A549 (cell line): ENCODE measurements at regions not wholly inside any gene's neighbourhood (a gene's known extent, or its start where the extent isn't known, plus 50 kb on each side); places are given as distances from the start of the nearest gene placed in this dataset.

ENCODE experiments used
- ATAC-seq, 2 experiments: fragments of 200-7000 bp in 1 of 2; fragments of >200 bp in 1 of 2; cut with Nextera tagmentation in 1 of 2; cut with Tn5 transposase in 1 of 2; 3 replicates each; pipeline versions ENCODE4 v1.8.0 to v1.9.1; 2018 to 2020; ENCODE audit warnings: mild to moderate bottlenecking in 1 of 2, moderate library complexity in 1 of 2
- CTCF ChIA-PET: fragments of 300-600 bp; sonication (Branson Sonifier 250); formaldehyde crosslinking; extraction: SDS; loops from one replicate; lab custom pipeline; 2021; ENCODE audit warnings: antibody characterized with exemption, inconsistent platforms; lab: Yijun Ruan, JAX
- POLR2A ChIA-PET: fragments of 350-600 bp; formaldehyde crosslinking; extraction: SDS; loops from one replicate; lab custom pipeline; 2021; ENCODE audit warnings: antibody characterized with exemption, inconsistent platforms; lab: Yijun Ruan, JAX
- DNase-seq, 2 experiments: peaks; one replicate each; pipeline versions ENCODE4 v3.0.0 to v3.0.0-alpha.2; 2011 to 2016; ENCODE audit warnings: low read depth in 1 of 2, low spot score in 1 of 2
- FAIRE-seq: peaks from 2 replicates; lab custom pipeline; 2011; peaks lifted over from hg19 to GRCh38; lab: Jason Lieb, UNC
- H3K27ac ChIP-seq, 2 experiments: fragments of >200 bp; sonication (Bioruptor Twin); formaldehyde crosslinking; 3 replicates each; pipeline ENCODE4 v1.5.1; 2016 to 2017
- H3K4me1 ChIP-seq: fragments of >200 bp; sonication (Bioruptor Twin); formaldehyde crosslinking; 3 replicates; pipeline ENCODE4 v1.6.1; 2016
- H3K4me2 ChIP-seq: fragments of >200 bp; sonication (Bioruptor Twin); formaldehyde crosslinking; 3 replicates; pipeline ENCODE4 v1.6.1; 2016
- H3K4me3 ChIP-seq: fragments of >200 bp; sonication (Bioruptor Twin); formaldehyde crosslinking; 3 replicates; pipeline ENCODE4 v1.5.1; 2016
- H3K9me3 ChIP-seq: fragments of >200 bp; sonication (Bioruptor Twin); formaldehyde crosslinking; 3 replicates; pipeline ENCODE4 v1.6.1; 2016
- BHLHE40 ChIP-seq: IDR thresholded peaks from 2 replicates; pipeline ENCODE4 v1.6.1; 2012; ENCODE audit warnings: low read depth, low read length, inconsistent platforms
- CBX8 ChIP-seq: fragments of 200-600 bp; sonication (generic); IDR thresholded peaks from 2 replicates; pipeline ENCODE4 v1.6.1; 2016
- CEBPB ChIP-seq, 2 experiments: fragments of >200 bp in 1 of 2; sonication (Bioruptor Twin) in 1 of 2; formaldehyde crosslinking in 1 of 2; IDR thresholded peaks; 2 replicates each; pipeline ENCODE4 v1.6.1; 2012 to 2016
- CHD2 ChIP-seq: fragments of 150-350 bp; IDR thresholded peaks from 2 replicates; pipeline ENCODE4 v1.6.1; 2014; ENCODE audit warnings: low read length; ENCODE audit not compliant: partially characterized antibody
- CHD4 ChIP-seq: fragments of 200-600 bp; sonication (generic); IDR thresholded peaks from 2 replicates; pipeline ENCODE4 v1.6.1; 2016; ENCODE audit warnings: antibody characterized with exemption, mild to moderate bottlenecking, borderline replicate concordance
- E2F6 ChIP-seq: IDR thresholded peaks from 2 replicates; pipeline ENCODE4 v1.6.1; 2012; ENCODE audit warnings: low read depth, borderline replicate concordance
- EHMT2 ChIP-seq: fragments of 200-600 bp; sonication (generic); IDR thresholded peaks from 2 replicates; pipeline ENCODE4 v1.6.1; 2016; ENCODE audit warnings: antibody characterized with exemption, low read depth, mild to moderate bottlenecking, moderate library complexity
- ESRRA ChIP-seq: fragments of 150-350 bp; IDR thresholded peaks from 2 replicates; pipeline ENCODE4 v1.6.1; 2014; ENCODE audit warnings: mild to moderate bottlenecking, low read length, borderline replicate concordance
- FOSL2 ChIP-seq, 2 experiments: fragments of 450-650 bp in 1 of 2; fragments of >200 bp in 1 of 2; sonication (Bioruptor Twin) in 1 of 2; formaldehyde crosslinking; IDR thresholded peaks; 2 replicates each; pipeline versions ENCODE4 v1.5.0 to v1.6.1; 2016 to 2020; ENCODE audit warnings: mild to moderate bottlenecking in 1 of 2, moderate library complexity in 1 of 2
- HDAC2 ChIP-seq: fragments of 200-600 bp; sonication (generic); IDR thresholded peaks from 2 replicates; pipeline ENCODE4 v1.6.1; 2016
- HES2 ChIP-seq: fragments of >200 bp; sonication (Bioruptor Twin); formaldehyde crosslinking; IDR thresholded peaks from 2 replicates; pipeline ENCODE4 v1.6.1; 2016
- HOXB5 ChIP-seq: fragments of 250-450 bp; sonication (Bioruptor Pico); IDR thresholded peaks from 2 replicates; pipeline ENCODE4 v1.5.0; 2020; ENCODE audit warnings: mild to moderate bottlenecking, moderate library complexity
- JUN ChIP-seq, 2 experiments: fragments of >200 bp; sonication (Bioruptor Twin); formaldehyde crosslinking; IDR thresholded peaks; 2 replicates in 1 of 2; 3 replicates in 1 of 2; pipeline ENCODE4 v1.6.1; 2016 to 2017
- KDM5A ChIP-seq: fragments of 200-600 bp; sonication (generic); IDR thresholded peaks from 2 replicates; pipeline ENCODE4 v1.6.1; 2016; ENCODE audit warnings: antibody characterized with exemption, mild to moderate bottlenecking
- MYC ChIP-seq: IDR thresholded peaks from 2 replicates; pipeline ENCODE4 v1.6.1; 2012; ENCODE audit warnings: mild to moderate bottlenecking, inconsistent platforms, low read length, improper control_type of control experiment, borderline replicate concordance
- POLR2AphosphoS2 ChIP-seq: conservative IDR thresholded peaks from 2 replicates; pipeline ENCODE4 v1.6.1; 2012; ENCODE audit warnings: low read length, improper control_type of control experiment, inconsistent platforms
- RAD21 ChIP-seq, 2 experiments: fragments of >200 bp in 1 of 2; sonication (Bioruptor Twin) in 1 of 2; formaldehyde crosslinking in 1 of 2; IDR thresholded peaks in 1 of 2; conservative IDR thresholded peaks in 1 of 2; 2 replicates in 1 of 2; 3 replicates in 1 of 2; pipeline ENCODE4 v1.6.1; 2012 to 2018; ENCODE audit warnings: inconsistent platforms in 1 of 2
- RCOR1 ChIP-seq: fragments of 150-350 bp; IDR thresholded peaks from 2 replicates; pipeline ENCODE4 v1.6.1; 2014; ENCODE audit warnings: antibody characterized with exemption, low read length, low read depth
- REST ChIP-seq: fragments of 200-600 bp; sonication (generic); IDR thresholded peaks from 2 replicates; pipeline ENCODE4 v1.6.1; 2016; ENCODE audit warnings: antibody characterized with exemption, mild to moderate bottlenecking, moderate library complexity
- RFX5 ChIP-seq: fragments of 450-650 bp; IDR thresholded peaks from 2 replicates; pipeline ENCODE4 v1.7.1; 2014; ENCODE audit warnings: antibody characterized with exemption, mild to moderate bottlenecking, moderate library complexity
- RNF2 ChIP-seq: fragments of 200-600 bp; sonication (generic); IDR thresholded peaks from 2 replicates; pipeline ENCODE4 v1.6.1; 2016; ENCODE audit warnings: low read depth, mild to moderate bottlenecking, antibody characterized with exemption, moderate library complexity, borderline replicate concordance
- SMC3 ChIP-seq: fragments of >200 bp; sonication (Bioruptor Twin); formaldehyde crosslinking; IDR thresholded peaks from 3 replicates; pipeline ENCODE4 v1.6.1; 2018; ENCODE audit warnings: inconsistent platforms
- ZNF302 ChIP-seq: fragments of 250-450 bp; sonication (Bioruptor Pico); IDR thresholded peaks from 2 replicates; pipeline ENCODE4 v1.9.0; 2021; ENCODE audit warnings: inconsistent platforms, mild to moderate bottlenecking, moderate library complexity
- ZSCAN20 ChIP-seq: fragments of 250-450 bp; sonication (Bioruptor Pico); IDR thresholded peaks from 2 replicates; pipeline ENCODE4 v1.8.0; 2022; ENCODE audit warnings: mild to moderate bottlenecking, moderate library complexity
- WGBS: methylation state at CpG from one replicate; pipeline ENCODE4 v1.1.6; 2017; ENCODE audit errors: missing lambda C conversion rate; 5-methylcytosine and 5-hydroxymethylcytosine counted together
- TF ChIP-seq, protein P1 (sequence below): IDR thresholded peaks from 2 replicates; pipeline ENCODE4 v1.6.1; 2012
- TF ChIP-seq, protein P2 (sequence below): fragments of 250-450 bp; sonication (Bioruptor Pico); IDR thresholded peaks from 2 replicates; pipeline ENCODE4 v1.5.0; 2021; ENCODE audit warnings: mild to moderate bottlenecking, moderate library complexity, borderline replicate concordance

DNA sequence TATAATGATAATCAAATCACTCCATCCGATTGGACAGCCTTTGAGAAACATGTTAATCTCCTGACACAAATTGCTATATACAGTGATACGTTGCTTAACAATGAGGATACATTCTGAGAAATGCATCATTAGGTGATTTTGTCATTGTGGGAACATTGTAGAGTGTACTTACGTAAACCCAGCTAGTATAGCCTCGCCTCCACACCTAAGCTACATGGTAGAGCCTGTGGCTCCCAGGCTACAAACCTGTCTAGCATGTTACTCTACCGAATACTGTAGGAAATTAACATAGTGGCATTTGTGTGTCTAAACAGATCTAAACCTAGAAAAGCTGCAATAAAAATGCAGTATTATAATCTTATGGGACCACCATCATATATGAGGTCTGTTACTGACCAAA, 128.6 kb upstream of the PWP1 start:
- Histone ChIP-seq H3K4me2 (no peak overlapping the region), H3K4me1 (no peaks in the 10 kb centered on the region), H3K9me3 (no peaks in the 10 kb centered on the region), H3K27ac (no peak overlapping the region), H3K4me3 (no peak overlapping the region)
- FAIRE-seq, result no peak
- TF ChIP-seq RNF2, result no peak
- no peak for TF ChIP-seq SMC3
- TF ChIP-seq RAD21 (conservative IDR thresholded peaks at IDR 0.05 in 1 of 2, IDR thresholded peaks at IDR 0.05 in 1 of 2), result no peak
- no peak for TF ChIP-seq ZNF302 (CRISPR knock-in tag)
- TF ChIP-seq ZSCAN20 (CRISPR knock-in tag), result no peak
- TF ChIP-seq CHD4, result no peak
- no peak for TF ChIP-seq E2F6
- no peak for TF ChIP-seq HDAC2
- no peak for TF ChIP-seq EHMT2
- TF ChIP-seq MYC, result no peak
- no peak for TF ChIP-seq CBX8
- TF ChIP-seq KDM5A, result no peak
- TF ChIP-seq CEBPB (IDR thresholded peaks at IDR 0.05), result no peak
- TF ChIP-seq REST, result no peak
- no peak for TF ChIP-seq CHD2
- TF ChIP-seq RCOR1, result no peak
- TF ChIP-seq HOXB5, result no peak
- TF ChIP-seq, protein P1, sequence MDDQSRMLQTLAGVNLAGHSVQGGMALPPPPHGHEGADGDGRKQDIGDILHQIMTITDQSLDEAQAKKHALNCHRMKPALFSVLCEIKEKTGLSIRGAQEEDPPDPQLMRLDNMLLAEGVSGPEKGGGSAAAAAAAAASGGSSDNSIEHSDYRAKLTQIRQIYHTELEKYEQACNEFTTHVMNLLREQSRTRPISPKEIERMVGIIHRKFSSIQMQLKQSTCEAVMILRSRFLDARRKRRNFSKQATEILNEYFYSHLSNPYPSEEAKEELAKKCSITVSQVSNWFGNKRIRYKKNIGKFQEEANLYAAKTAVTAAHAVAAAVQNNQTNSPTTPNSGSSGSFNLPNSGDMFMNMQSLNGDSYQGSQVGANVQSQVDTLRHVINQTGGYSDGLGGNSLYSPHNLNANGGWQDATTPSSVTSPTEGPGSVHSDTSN, result no peak
- TF ChIP-seq BHLHE40, result no peak
- no peak for TF ChIP-seq HES2
- POLR2A ChIA-PET, result no interaction called here
- CTCF ChIA-PET, result interaction anchor here (1.9 to 3.6 kb wide), 3 partner anchors 10 to 425 kb away, joined by 7 to 14 read pairs (median 13); no protein-coding TSS in a partner anchor
- no peak for DNase-seq
- no peak for ATAC-seq
- WGBS, result 83% methylated on average over 5 of the region's 5 CpGs

- ChIA-PET POLR2A (no interaction called here), CTCF (interaction anchor here (1.3 to 3.6 kb wide), 5 partner anchors 10 to 426 kb away, joined by 4 to 14 read pairs (median 7); no protein-coding TSS in a partner anchor)
- H3K4me2 ChIP-seq, result no peak overlapping the region
- no peak overlapping the region for H3K4me3 ChIP-seq
- no peaks in the 10 kb centered on the region for H3K9me3 ChIP-seq
- no peak for ATAC-seq
- no peak for DNase-seq
- H3K27ac ChIP-seq, result no peak overlapping the region
- no peak for FAIRE-seq
- no peaks in the 10 kb centered on the region for H3K4me1 ChIP-seq
- 65% methylated on average over 4 of the region's 4 CpGs for WGBS
- no peak for TF ChIP-seq ZNF302 (CRISPR knock-in tag)
- TF ChIP-seq, protein P2, sequence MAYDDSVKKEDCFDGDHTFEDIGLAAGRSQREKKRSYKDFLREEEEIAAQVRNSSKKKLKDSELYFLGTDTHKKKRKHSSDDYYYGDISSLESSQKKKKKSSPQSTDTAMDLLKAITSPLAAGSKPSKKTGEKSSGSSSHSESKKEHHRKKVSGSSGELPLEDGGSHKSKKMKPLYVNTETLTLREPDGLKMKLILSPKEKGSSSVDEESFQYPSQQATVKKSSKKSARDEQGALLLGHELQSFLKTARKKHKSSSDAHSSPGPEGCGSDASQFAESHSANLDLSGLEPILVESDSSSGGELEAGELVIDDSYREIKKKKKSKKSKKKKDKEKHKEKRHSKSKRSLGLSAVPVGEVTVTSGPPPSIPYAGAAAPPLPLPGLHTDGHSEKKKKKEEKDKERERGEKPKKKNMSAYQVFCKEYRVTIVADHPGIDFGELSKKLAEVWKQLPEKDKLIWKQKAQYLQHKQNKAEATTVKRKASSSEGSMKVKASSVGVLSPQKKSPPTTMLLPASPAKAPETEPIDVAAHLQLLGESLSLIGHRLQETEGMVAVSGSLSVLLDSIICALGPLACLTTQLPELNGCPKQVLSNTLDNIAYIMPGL, result no peak
- TF ChIP-seq ESRRA, result no peak
- TF ChIP-seq E2F6, result no peak
- no peak for TF ChIP-seq POLR2AphosphoS2
- TF ChIP-seq HOXB5, result no peak
- TF ChIP-seq JUN (IDR thresholded peaks at IDR 0.05), result no peak
- TF ChIP-seq FOSL2 (IDR thresholded peaks at IDR 0.05), result no peak
- TF ChIP-seq FOSL2 (CRISPR knock-in tag; IDR thresholded peaks at IDR 0.05), result no peak
- no peak for TF ChIP-seq ZSCAN20 (CRISPR knock-in tag)
- TF ChIP-seq, protein P1, result no peak
- no peak for TF ChIP-seq RFX5
- TF ChIP-seq CEBPB (IDR thresholded peaks at IDR 0.05), result no peak
Measured at GRCh38 chr12:107557589-107558100, 128.0 kb upstream of the PWP1 start.
